K562 (cell line): ENCODE measurements at regions not wholly inside any gene's neighbourhood (a gene's known extent, or its start where the extent isn't known, plus 50 kb on each side); places are given as distances from the start of the nearest gene placed in this dataset.

Source experiments
- ETV5 ChIP-seq: sonication (generic); formaldehyde crosslinking; IDR thresholded peaks from 2 replicates; pipeline ENCODE4 v1.4.0; 2020; ENCODE audit warnings: low read depth, mild to moderate bottlenecking, missing genetic modification reagents
- FOXP1 ChIP-seq: sonication (generic); formaldehyde crosslinking; IDR thresholded peaks from 2 replicates; pipeline ENCODE4 v1.8.0; 2022; ENCODE audit warnings: mild to moderate bottlenecking, missing genetic modification reagents
- GABPA ChIP-seq: fragments of 200-800 bp; sonication (Bioruptor generic); conservative IDR thresholded peaks from 2 replicates; pipeline ENCODE4 v1.6.1; 2016; ENCODE audit warnings: low read depth, missing genetic modification characterization, missing compliant biosample characterization
- GABPB1 ChIP-seq: sonication (generic); formaldehyde crosslinking; IDR thresholded peaks from 2 replicates; pipeline ENCODE4 v1.8.0; 2022; ENCODE audit warnings: mild to moderate bottlenecking, missing genetic modification reagents
- PHB2 ChIP-seq: fragments of 450-650 bp; IDR thresholded peaks from 2 replicates; pipeline ENCODE4 v1.6.1; 2017; ENCODE audit warnings: low read depth
- RAD21 ChIP-seq, 2 experiments: fragments of 250-450 bp in 1 of 2; fragments of 450-650 bp in 1 of 2; sonication (Bioruptor Pico) in 1 of 2; formaldehyde crosslinking in 1 of 2; IDR thresholded peaks in 1 of 2; conservative IDR thresholded peaks in 1 of 2; 2 replicates each; pipeline versions ENCODE4 v1.4.0 to v1.8.0; 2020 to 2022; ENCODE audit warnings: mild to moderate bottlenecking in 2 of 2, moderate library complexity in 1 of 2
- RBBP5 ChIP-seq: fragments of 200-600 bp; sonication (generic); IDR thresholded peaks from 2 replicates; pipeline ENCODE4 v1.6.1; 2012; ENCODE audit warnings: borderline replicate concordance, mild to moderate bottlenecking, low read length, control low read depth, inconsistent platforms; ENCODE audit not compliant: insufficient read depth, poor library complexity, severe bottlenecking
- SMARCE1 ChIP-seq: fragments of 450-650 bp; IDR thresholded peaks from 2 replicates; pipeline ENCODE4 v1.7.1; 2016; ENCODE audit warnings: mild to moderate bottlenecking
- TEAD2 ChIP-seq: fragments of 450-650 bp; IDR thresholded peaks from 2 replicates; pipeline ENCODE4 v1.6.1; 2016; ENCODE audit warnings: missing genetic modification characterization, control low read depth, missing compliant biosample characterization
- ZNF785 ChIP-seq: fragments of 250-450 bp; sonication (Bioruptor Pico); IDR thresholded peaks from 2 replicates; pipeline ENCODE4 v1.4.0; 2020; ENCODE audit warnings: mild to moderate bottlenecking
- TF ChIP-seq, protein P1 (sequence below), 2 experiments: fragments of 450-650 bp in 1 of 2; sonication (generic) in 1 of 2; formaldehyde crosslinking in 1 of 2; IDR thresholded peaks in 1 of 2; conservative IDR thresholded peaks in 1 of 2; 2 replicates each; pipeline versions ENCODE4 v1.6.1 to v1.8.1; 2016 to 2023; ENCODE audit warnings: mild to moderate bottlenecking in 2 of 2, moderate library complexity in 2 of 2, inconsistent platforms in 1 of 2, missing genetic modification reagents in 1 of 2

GRCh38 chr14:22178333-22178839 lies 410.6 kb downstream of the DAD1 start:
- TF ChIP-seq SMARCE1 (no peak), TEAD2 (tag) (no peak), PHB2 (no peak), GABPA (tag) (no peak), FOXP1 (CRISPR knock-in tag) (no peak), ZNF785 (CRISPR knock-in tag) (no peak), RAD21 (CRISPR knock-in tag; conservative IDR thresholded peaks at IDR 0.05 in 1 of 2, IDR thresholded peaks at IDR 0.05 in 1 of 2) (no peak), RBBP5 (no peak), GABPB1 (CRISPR knock-in tag) (no peak), ETV5 (CRISPR knock-in tag) (no peak)
- TF ChIP-seq, protein P1, sequence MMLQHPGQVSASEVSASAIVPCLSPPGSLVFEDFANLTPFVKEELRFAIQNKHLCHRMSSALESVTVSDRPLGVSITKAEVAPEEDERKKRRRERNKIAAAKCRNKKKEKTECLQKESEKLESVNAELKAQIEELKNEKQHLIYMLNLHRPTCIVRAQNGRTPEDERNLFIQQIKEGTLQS (IDR thresholded peaks at IDR 0.05) = no peak
- TF ChIP-seq, protein P1 (CRISPR knock-in tag; conservative IDR thresholded peaks at IDR 0.05) = no peak
